NCI-H2227 treated with DMSO at 0.1 percent for 48 hours (cell line): ENCODE measurements at regions not wholly inside any gene's neighbourhood (a gene's known extent, or its start where the extent isn't known, plus 50 kb on each side); places are given as distances from the start of the nearest gene placed in this dataset.

ENCODE experiments used
- DNase-seq: peaks from one replicate; lab custom pipeline; 2025; lab: John Stamatoyannopoulos, UW

DNA sequence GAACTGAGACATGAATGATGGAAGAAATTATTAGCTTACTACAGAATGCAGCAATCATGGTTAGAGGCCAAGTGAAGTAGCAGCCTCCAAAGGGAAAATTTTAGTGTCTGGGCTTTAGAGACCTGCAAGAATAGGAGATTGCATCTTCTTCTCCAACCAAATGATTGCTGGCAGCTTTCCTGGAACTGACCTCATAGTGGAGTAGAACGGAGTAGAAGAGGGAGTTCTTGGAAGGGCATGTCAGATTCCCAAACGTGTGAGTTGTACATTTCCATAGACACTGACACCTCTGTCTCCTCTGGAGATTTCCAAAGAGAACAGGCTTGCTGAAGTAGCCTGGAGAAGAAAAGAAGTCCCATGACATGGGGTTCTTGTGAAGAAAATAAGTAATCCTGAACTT, 169.8 kb upstream of the ERBB4 start:
- DNase-seq: no peak

GRCh38 chr2:212695426-212695825, 156.8 kb upstream of the ERBB4 start:
- no peak for DNase-seq

- peak; percentile 67 for DNase-seq
Observed at GRCh38 chr2:212694398-212694797, 155.8 kb upstream of the ERBB4 start.

GRCh38 chr2:212692466-212692865, 153.9 kb upstream of the ERBB4 start:
- DNase-seq: no peak

DNA sequence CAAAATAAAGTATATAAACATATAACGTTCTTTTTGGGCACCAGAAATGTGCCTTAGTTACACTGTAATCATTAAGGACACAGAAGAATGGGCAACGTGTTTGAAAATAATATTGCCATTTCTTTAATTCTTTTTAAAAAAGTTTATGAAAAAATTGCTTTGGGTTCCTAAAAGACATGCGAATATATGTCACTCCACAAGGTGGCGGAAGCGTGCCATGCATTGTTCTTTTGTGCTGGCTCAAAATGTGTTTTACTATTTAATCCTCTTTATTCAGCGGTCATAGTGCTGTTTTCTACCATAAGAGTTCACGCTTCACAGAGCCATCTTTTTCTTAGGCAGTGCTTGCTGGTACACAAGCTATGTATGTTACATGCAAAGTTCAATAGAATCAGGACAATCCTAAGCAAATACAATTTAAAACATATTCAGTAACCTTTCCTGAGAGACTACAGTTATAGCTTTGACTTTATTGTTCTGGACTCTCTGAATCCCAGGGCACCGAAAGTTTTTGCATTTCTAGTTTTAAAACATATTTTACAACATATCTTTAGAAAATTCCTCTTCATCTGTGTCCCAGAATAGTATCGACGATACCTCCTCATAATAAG, 147.8 kb upstream of the ERBB4 start:
- DNase-seq: peak; percentile 80

GRCh38 chr2:212683346-212684097, 144.9 kb upstream of the ERBB4 start:
- no peak for DNase-seq

DNA sequence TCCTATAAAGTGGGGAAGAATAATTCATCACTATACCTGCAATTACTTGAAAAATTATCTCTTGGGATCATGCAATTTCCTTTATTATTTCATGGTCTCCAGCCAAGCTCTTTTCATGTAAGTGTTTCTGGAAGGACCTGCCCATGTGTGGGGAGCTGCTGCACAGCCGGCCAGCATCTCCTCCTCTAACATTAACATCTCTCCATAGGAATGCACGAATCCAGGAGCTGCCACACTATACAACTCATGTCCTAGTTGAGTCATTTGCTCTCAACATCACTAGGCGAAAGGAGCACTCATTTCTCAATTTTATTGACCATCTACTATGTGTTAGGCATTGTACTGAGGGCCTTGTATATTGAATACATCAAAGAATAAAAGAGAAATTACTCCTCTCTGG, 144.3 kb upstream of the ERBB4 start:
- peak; percentile 41 for DNase-seq

DNA sequence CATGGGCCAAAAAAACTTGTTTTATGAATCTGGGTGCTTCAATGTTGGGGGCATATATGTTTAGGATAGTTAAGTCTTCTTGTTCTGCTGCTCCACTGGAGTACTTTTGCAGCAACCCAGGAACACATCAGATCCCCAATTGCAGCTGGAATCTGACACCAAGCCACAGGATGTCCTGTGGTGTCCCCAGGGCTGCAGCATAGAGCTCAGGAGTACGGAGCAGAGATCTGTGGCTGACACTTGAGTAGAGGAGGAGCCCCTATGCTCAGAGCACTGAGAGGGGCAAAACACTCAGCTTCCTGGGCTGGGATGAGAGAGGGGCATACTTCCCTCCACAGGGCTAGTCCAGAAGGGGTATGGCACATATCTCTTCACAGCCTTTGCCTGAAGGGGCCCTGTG, 138.9 kb upstream of the ERBB4 start:
- DNase-seq: no peak

DNA sequence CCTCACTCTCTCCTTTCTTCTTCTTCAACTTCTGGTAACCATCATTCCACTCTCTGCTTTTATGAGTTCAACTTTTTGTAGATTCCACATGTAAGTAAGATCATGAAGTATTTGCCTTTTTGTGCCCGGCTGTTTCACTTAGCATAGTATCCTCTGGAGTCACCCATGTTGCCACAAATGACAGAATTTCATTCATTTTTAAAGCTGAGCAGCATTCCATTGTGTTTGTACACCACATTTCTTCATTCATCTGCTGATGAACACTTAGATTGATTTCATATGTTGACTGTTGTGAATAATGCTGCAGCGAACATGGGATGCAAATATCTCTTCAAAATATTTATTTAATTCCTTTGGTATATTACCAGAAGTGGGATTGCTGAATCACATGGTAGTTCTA, 133.6 kb upstream of the ERBB4 start:
- DNase-seq: no peak

DNA sequence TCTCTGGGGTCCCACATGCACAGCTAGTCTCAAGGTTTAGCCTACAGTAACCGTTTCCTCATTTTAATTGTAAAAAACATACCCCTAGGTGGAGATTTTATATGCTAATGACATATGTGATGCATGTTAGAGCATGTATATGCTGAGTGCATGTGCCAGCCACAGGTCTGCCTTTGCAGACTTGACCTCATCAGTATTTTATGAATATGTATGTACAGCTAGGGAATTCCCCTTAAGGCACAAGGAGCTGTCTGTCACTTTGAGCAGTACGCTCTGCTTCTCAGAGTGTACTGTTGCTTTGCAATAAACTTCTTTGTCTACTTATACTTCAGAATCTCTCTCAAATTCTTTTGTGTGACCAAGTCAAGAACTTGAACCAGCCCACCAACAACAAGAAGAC, 131.2 kb upstream of the ERBB4 start:
- no peak for DNase-seq

DNA sequence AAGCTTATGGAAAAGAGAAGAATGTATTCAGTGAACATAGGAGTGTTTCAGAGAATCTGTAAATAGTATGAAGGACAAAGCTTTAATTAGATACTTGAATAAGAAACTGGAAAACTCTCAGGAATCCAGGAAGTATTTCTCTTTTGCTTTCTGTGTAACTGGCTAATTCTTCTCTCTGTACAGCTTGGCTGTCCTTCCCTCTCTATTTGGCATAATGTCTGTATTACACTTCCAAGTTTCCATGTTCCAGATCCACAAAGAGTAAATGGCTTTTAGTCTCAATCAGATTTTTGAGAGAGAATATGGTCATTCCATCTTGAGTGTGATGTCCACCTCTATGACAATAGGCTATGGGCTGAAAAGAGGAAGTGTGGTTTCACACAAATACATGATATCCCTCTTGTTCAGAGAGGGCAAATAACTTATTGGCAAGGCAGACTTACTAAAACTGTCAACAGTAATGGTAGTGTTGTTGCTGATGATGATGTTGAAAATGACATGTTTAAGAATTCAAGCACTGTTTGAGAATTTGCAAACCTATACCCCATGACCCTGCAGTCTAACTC, 129.2 kb upstream of the ERBB4 start:
- DNase-seq: no peak

DNA sequence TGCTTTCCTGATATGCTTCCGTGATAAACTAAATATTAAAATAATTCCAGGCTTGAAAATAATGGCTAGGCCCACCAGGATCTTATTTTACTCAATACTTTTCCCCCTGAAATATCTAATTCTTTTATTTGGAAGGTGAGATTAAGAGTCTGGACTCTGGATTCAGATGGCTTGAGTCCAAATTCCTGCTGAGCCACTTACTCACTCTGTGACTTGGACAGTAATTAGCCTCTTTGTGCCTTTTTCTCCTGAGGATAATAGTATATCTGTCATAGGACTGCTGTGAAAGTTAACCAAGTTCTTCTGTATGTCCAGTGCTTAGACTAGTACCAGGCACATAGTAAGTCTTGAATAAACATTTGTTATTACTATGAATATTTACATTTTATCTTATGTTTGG, 127.3 kb upstream of the ERBB4 start:
- peak; percentile 45 for DNase-seq

DNA sequence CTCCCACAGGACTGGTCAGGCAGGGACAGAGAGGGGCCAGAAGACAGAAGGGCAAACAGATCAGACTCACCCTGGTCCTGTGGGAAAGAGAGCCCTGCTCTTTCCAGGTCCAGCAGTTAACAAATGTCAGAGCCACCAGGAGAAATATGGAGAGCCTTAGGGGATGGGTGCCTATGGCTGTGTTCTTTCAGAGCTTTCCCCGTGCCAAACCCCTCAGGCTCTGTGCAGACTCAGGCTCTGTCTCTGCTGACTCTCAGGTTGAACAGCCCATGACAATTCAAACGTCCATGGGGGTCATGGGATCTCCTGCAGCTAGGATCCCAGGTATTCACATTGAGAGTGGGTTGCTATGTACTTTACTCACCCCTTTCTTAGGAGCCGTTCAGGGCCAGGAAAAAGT, 120.8 kb upstream of the ERBB4 start:
- no peak for DNase-seq

DNA sequence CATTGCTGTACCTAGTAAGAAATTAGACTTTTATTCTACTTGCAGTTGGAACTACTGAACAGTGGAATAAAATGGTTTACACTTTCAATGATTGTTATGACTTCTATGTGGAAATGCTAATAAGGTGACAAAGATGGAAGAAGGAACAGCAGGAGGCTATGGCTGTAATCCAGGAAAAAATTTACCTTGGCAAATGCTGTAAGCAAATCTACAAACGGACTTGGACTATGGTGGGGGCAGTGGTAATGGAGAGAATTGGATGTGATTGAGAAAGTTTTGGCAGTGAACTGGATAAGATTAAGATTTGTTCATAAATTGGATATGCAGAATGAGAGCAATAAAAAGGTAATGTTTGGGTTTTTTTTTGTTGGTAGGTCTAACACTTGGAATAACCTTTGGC, 111.0 kb upstream of the ERBB4 start:
- no peak for DNase-seq

- no peak for DNase-seq
Observed at GRCh38 chr2:212646698-212647366, 108.2 kb upstream of the ERBB4 start.

- DNase-seq: no peak
Observed at GRCh38 chr2:212644195-212644837, 105.7 kb upstream of the ERBB4 start.

DNA sequence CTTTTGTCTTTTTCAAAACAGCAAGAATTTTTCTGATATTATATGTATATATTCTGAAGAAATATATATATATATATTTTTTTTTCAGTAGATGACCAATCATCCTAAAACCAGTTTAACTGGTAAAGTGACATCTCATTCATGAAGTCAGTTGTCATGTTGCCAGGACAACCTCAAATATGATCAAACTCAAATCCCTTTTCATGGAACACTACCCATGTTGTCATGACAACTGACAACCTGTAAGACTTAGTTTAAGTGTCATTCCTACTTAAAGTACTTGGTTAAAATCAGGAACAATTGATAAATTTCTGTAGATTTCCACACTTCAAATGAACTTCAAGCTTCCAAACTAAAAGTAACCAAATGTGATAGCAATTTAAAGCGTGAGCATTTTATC, 101.8 kb upstream of the ERBB4 start:
- no peak for DNase-seq

DNA sequence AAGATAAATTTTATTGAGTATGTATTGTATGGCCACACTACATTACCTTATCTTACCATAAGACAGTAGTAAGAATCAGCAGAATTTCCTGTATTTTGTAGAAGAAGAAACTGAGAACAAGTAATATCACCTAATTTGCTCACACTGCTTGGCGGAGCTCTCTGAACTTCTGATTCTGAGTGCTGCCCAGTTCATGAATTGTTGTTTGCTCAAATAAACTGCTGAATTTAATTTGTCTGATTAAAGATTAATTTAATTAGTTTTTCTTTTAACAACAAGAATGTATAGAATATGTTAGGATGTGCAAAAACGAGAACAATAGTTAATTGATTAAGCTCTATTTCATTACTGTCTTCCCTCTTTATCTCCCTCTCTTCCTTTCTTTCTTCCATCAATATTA, 100.1 kb upstream of the ERBB4 start:
- DNase-seq: no peak

- DNase-seq: no peak
Observed at GRCh38 chr2:212628586-212628985, 90.0 kb upstream of the ERBB4 start.

DNA sequence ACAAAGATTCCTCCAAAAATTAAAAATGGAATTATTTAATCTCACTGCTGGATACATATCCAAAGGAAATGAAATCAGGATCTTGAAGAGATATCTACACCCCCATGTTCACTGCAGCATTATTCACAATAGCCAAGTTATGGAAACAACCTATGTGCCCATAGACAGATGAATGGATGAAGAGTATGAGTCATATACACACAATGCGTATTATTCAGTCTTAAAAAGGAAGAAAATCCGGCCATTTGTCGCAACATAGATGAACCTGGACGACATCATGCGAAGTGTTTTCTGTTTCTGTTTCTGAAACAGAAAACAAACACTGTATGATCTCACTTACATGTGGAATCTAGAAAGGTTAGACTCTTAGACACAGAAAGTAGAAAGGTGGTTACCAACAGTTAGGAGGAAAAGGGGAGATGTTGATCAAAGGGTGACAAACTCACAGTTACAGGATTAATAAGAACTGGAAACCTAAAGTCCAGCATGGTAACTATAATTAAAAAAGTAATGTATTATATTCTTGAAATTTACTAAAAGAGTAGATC, 87.8 kb upstream of the ERBB4 start:
- DNase-seq: no peak

DNA sequence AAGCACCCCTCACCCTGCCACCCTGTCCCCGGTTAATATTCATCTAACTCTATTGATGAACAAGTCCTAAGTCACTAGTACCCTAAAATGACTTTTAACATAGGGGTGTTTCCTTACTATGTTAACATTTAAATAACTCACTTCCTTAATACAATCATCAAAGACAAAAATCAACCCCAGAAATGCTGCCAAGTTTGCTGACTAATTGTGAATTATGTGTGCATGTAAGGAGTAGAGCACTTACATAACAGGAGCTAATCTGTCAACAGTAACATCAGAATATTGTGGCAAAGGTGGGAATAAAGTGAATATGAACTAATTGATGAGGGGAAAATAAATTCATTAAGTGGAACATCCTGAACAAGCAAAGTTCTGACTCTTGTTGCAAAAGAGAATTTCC, 81.4 kb upstream of the ERBB4 start:
- no peak for DNase-seq

DNA sequence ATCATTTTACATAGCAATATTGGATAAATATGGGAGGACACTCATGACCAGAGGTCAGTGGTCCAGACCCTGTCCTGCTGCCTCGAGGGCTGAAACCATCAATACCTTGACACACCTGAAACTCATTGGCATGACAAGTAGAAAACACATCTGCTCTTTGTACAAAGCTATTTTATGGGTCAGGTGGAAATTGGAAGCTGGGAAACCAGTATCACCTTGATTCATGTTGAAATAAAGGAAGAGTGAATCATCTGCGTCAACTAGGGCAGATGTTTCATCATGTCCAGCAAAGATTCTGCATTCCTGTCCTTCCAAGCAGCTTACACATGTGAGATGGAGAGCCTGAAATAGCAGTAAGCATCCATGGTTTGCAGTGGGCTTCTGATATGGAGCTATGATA, 80.0 kb upstream of the ERBB4 start:
- no peak for DNase-seq
